Mesenchymal stem cell (in vitro differentiated cells and primary cell): ENCODE measurements at regions not wholly inside any gene's neighbourhood (a gene's known extent, or its start where the extent isn't known, plus 50 kb on each side); places are given as distances from the start of the nearest gene placed in this dataset.

Source experiments
- DNase-seq: peaks from one replicate; pipeline ENCODE4 v3.0.0-alpha.2; 2013
- H2AFZ ChIP-seq: one replicate; pipeline ENCODE4 v1.6.1; 2013; ENCODE audit warnings: low read depth, mild to moderate bottlenecking, control low read depth, inconsistent platforms, low read length, moderate library complexity
- H2AK5ac ChIP-seq: 2 replicates; pipeline ENCODE4 v1.6.1; 2013; ENCODE audit warnings: low read length, moderate library complexity, mild to moderate bottlenecking, inconsistent platforms; ENCODE audit not compliant: severe bottlenecking
- H2BK120ac ChIP-seq: one replicate; pipeline ENCODE4 v1.6.1; 2013; ENCODE audit warnings: low read depth, mild to moderate bottlenecking, inconsistent platforms, low read length, moderate library complexity
- H2BK12ac ChIP-seq, 2 experiments: one replicate each; pipeline ENCODE4 v1.6.1; 2013; ENCODE audit warnings: inconsistent platforms in 2 of 2, low read length in 2 of 2, mild to moderate bottlenecking in 2 of 2, moderate library complexity in 2 of 2, control low read depth in 1 of 2
- H2BK15ac ChIP-seq: one replicate; pipeline ENCODE4 v1.6.1; 2013; ENCODE audit warnings: mild to moderate bottlenecking, low read depth, inconsistent platforms; ENCODE audit not compliant: poor library complexity, severe bottlenecking
- H2BK5ac ChIP-seq: 2 replicates; pipeline ENCODE4 v1.6.1; 2013; ENCODE audit warnings: low read depth, mild to moderate bottlenecking, low read length, control low read depth, inconsistent platforms; ENCODE audit not compliant: poor library complexity, severe bottlenecking
- H3K14ac ChIP-seq, 2 experiments: one replicate each; pipeline ENCODE4 v1.6.1; 2013; ENCODE audit warnings: inconsistent platforms in 2 of 2, low read length in 2 of 2, control low read depth in 1 of 2, mild to moderate bottlenecking in 1 of 2, moderate library complexity in 1 of 2
- H3K18ac ChIP-seq, 2 experiments: one replicate each; pipeline ENCODE4 v1.6.1; 2013; ENCODE audit warnings: inconsistent platforms in 2 of 2, low read length in 2 of 2, control low read depth in 1 of 2, low read depth in 1 of 2, mild to moderate bottlenecking in 1 of 2
- H3K23ac ChIP-seq, 2 experiments: one replicate each; pipeline ENCODE4 v1.6.1; 2013; ENCODE audit warnings: inconsistent platforms in 2 of 2, low read length in 2 of 2, mild to moderate bottlenecking in 2 of 2, moderate library complexity in 2 of 2, control low read depth in 1 of 2
- H3K27ac ChIP-seq: 2 replicates; pipeline ENCODE4 v1.5.1; 2013; ENCODE audit warnings: mild to moderate bottlenecking, moderate library complexity, low read length, control low read depth, inconsistent platforms; ENCODE audit not compliant: poor library complexity, severe bottlenecking
- H3K27me3 ChIP-seq, 2 experiments: 2 replicates each; pipeline versions ENCODE4 v1.6.1 to v1.7.0; 2013; ENCODE audit warnings: low read length in 2 of 2, mild to moderate bottlenecking in 2 of 2, moderate library complexity in 2 of 2, control low read depth in 1 of 2, inconsistent platforms in 1 of 2; ENCODE audit not compliant: control insufficient read depth in 1 of 2, insufficient read depth in 1 of 2
- H3K36me3 ChIP-seq, 2 experiments: 2 replicates each; pipeline versions ENCODE4 v1.6.1 to v1.7.0; 2013; ENCODE audit warnings: low read length in 2 of 2, control low read depth in 1 of 2, inconsistent platforms in 1 of 2, low read depth in 1 of 2, mild to moderate bottlenecking in 1 of 2; ENCODE audit not compliant: insufficient read depth in 2 of 2, control insufficient read depth in 1 of 2
- H3K4ac ChIP-seq, 2 experiments: one replicate each; pipeline ENCODE4 v1.6.1; 2013; ENCODE audit warnings: inconsistent platforms in 2 of 2, low read length in 2 of 2, mild to moderate bottlenecking in 2 of 2, moderate library complexity in 2 of 2, control low read depth in 1 of 2, low read depth in 1 of 2
- H3K4me1 ChIP-seq: 2 replicates; pipeline ENCODE4 v1.6.1; 2013; ENCODE audit warnings: low read depth, low read length, control low read depth; ENCODE audit not compliant: control insufficient read depth, insufficient read depth
- H3K4me2 ChIP-seq: 2 replicates; pipeline ENCODE4 v1.6.1; 2013; ENCODE audit warnings: low read length, mild to moderate bottlenecking, inconsistent platforms; ENCODE audit not compliant: poor library complexity, severe bottlenecking
- H3K4me3 ChIP-seq, 2 experiments: 2 replicates each; pipeline versions ENCODE4 v1.5.1 to v1.7.0; 2013; ENCODE audit warnings: low read length in 2 of 2, mild to moderate bottlenecking in 2 of 2, control low read depth in 1 of 2, low read depth in 1 of 2; ENCODE audit not compliant: insufficient read depth in 1 of 2
- H3K79me1 ChIP-seq: replicated peaks from 2 replicates; pipeline ENCODE4 v1.6.1; 2013; ENCODE audit warnings: mild to moderate bottlenecking, control low read depth, low read length, inconsistent platforms; ENCODE audit not compliant: poor library complexity, severe bottlenecking
- H3K9ac ChIP-seq: 2 replicates; pipeline ENCODE4 v1.7.0; 2013; ENCODE audit warnings: mild to moderate bottlenecking, low read length, moderate library complexity
- H3K9me3 ChIP-seq: 2 replicates; pipeline ENCODE4 v1.7.0; 2013; ENCODE audit warnings: mild to moderate bottlenecking, low read length; ENCODE audit not compliant: control insufficient read depth
- H4K8ac ChIP-seq: one replicate; pipeline ENCODE4 v1.6.1; 2013; ENCODE audit warnings: inconsistent platforms, mild to moderate bottlenecking, low read length, moderate library complexity
- H4K91ac ChIP-seq: one replicate; pipeline ENCODE4 v1.6.1; 2013; ENCODE audit warnings: mild to moderate bottlenecking, low read length, inconsistent platforms
- WGBS: methylation state at CpG from one replicate; pipeline ENCODE4 v1.1.7; 2013; ENCODE audit warnings: mixed read lengths; 5-methylcytosine and 5-hydroxymethylcytosine counted together

- 79% methylated on average over 2 of the region's 2 CpGs for WGBS
Observed at GRCh38 chr10:37733822-37734221, 123.6 kb downstream of the ZNF248 start.

GRCh38 chr10:37732685-37733084, 124.7 kb downstream of the ZNF248 start:
- H3K27me3 ChIP-seq, result no peaks in the 10 kb centered on the region
- no peak overlapping the region for H2BK120ac ChIP-seq
- H3K9me3 ChIP-seq, result no peaks in the 10 kb centered on the region
- H2BK5ac ChIP-seq, result no peak overlapping the region
- no peak overlapping the region for H3K27ac ChIP-seq
- DNase-seq, result no peak
- no peak overlapping the region for H3K4me2 ChIP-seq
- H2AK5ac ChIP-seq, result no peak overlapping the region
- no peak overlapping the region for H4K91ac ChIP-seq
- no peaks in the 10 kb centered on the region for H3K4me1 ChIP-seq
- H3K79me1 ChIP-seq, result no peaks in the 10 kb centered on the region
- no peak overlapping the region for H2BK15ac ChIP-seq
- no peak overlapping the region for H2BK12ac ChIP-seq
- H3K14ac ChIP-seq, result no peak overlapping the region
- H3K9ac ChIP-seq, result no peak overlapping the region
- no peak overlapping the region for H3K18ac ChIP-seq
- no peak overlapping the region for H3K23ac ChIP-seq
- no peak overlapping the region for H3K4ac ChIP-seq
- no peaks in the 10 kb centered on the region for H3K36me3 ChIP-seq
- H3K4me3 ChIP-seq, result no peak overlapping the region
- H4K8ac ChIP-seq, result no peak overlapping the region
- no peak overlapping the region for H2AFZ ChIP-seq

More at GRCh38 chr10:37733822-37734221, 123.6 kb downstream of the ZNF248 start:
- DNase-seq, result no peak
- no peak overlapping the region for H3K4me2 ChIP-seq
- no peaks in the 10 kb centered on the region for H3K27me3 ChIP-seq
- no peak overlapping the region for H3K23ac ChIP-seq
- H3K14ac ChIP-seq, result no peak overlapping the region
- no peak overlapping the region for H4K91ac ChIP-seq
- H3K27ac ChIP-seq, result no peak overlapping the region
- no peak overlapping the region for H3K18ac ChIP-seq
- H4K8ac ChIP-seq, result no peak overlapping the region
- no peak overlapping the region for H2AFZ ChIP-seq
- H3K36me3 ChIP-seq, result no peaks in the 10 kb centered on the region
- H2BK120ac ChIP-seq, result no peak overlapping the region
- no peak overlapping the region for H3K4ac ChIP-seq
- no peaks in the 10 kb centered on the region for H3K4me1 ChIP-seq
- no peak overlapping the region for H2AK5ac ChIP-seq
- H3K9me3 ChIP-seq, result no peaks in the 10 kb centered on the region
- no peak overlapping the region for H2BK15ac ChIP-seq
- no peak overlapping the region for H2BK12ac ChIP-seq
- no peak overlapping the region for H3K4me3 ChIP-seq
- no peak overlapping the region for H2BK5ac ChIP-seq
- no peak overlapping the region for H3K9ac ChIP-seq
- H3K79me1 ChIP-seq, result no peaks in the 10 kb centered on the region

GRCh38 chr10:37728830-37729229, 128.6 kb downstream of the ZNF248 start:
- no peaks in the 10 kb centered on the region for H3K4me1 ChIP-seq
- no peak overlapping the region for H2BK15ac ChIP-seq
- H4K91ac ChIP-seq, result no peak overlapping the region
- no peak overlapping the region for H3K18ac ChIP-seq
- H3K27ac ChIP-seq, result no peak overlapping the region
- no peak overlapping the region for H3K4me2 ChIP-seq
- no peak overlapping the region for H2BK5ac ChIP-seq
- H3K4ac ChIP-seq, result no peak overlapping the region
- no peak overlapping the region for H3K4me3 ChIP-seq
- H2AK5ac ChIP-seq, result no peak overlapping the region
- H3K36me3 ChIP-seq, result no peaks in the 10 kb centered on the region
- H4K8ac ChIP-seq, result no peak overlapping the region
- H3K14ac ChIP-seq, result no peak overlapping the region
- no peaks in the 10 kb centered on the region for H3K27me3 ChIP-seq
- no peak overlapping the region for H2AFZ ChIP-seq
- H2BK120ac ChIP-seq, result no peak overlapping the region
- no peaks in the 10 kb centered on the region for H3K79me1 ChIP-seq
- WGBS, result 81% methylated on average over 5 of the region's 5 CpGs
- H3K23ac ChIP-seq, result no peak overlapping the region
- H2BK12ac ChIP-seq, result no peak overlapping the region
- H3K9me3 ChIP-seq, result no peaks in the 10 kb centered on the region
- no peak overlapping the region for H3K9ac ChIP-seq
- DNase-seq, result no peak

GRCh38 chr10:37727491-37728352, 129.7 kb downstream of the ZNF248 start:
- H3K4ac ChIP-seq, result no peak overlapping the region
- no peak overlapping the region for H4K8ac ChIP-seq
- no peaks in the 10 kb centered on the region for H3K9me3 ChIP-seq
- no peaks in the 10 kb centered on the region for H3K4me1 ChIP-seq
- no peaks in the 10 kb centered on the region for H3K36me3 ChIP-seq
- 74% methylated on average over 12 of the region's 12 CpGs for WGBS
- no peak for DNase-seq
- no peak overlapping the region for H3K27ac ChIP-seq
- no peak overlapping the region for H3K18ac ChIP-seq
- no peaks in the 10 kb centered on the region for H3K27me3 ChIP-seq
- no peak overlapping the region for H2BK120ac ChIP-seq
- no peak overlapping the region for H3K4me3 ChIP-seq
- H3K23ac ChIP-seq, result no peak overlapping the region
- no peak overlapping the region for H2AK5ac ChIP-seq
- no peak overlapping the region for H4K91ac ChIP-seq
- no peak overlapping the region for H2BK12ac ChIP-seq
- H2AFZ ChIP-seq, result no peak overlapping the region
- H3K9ac ChIP-seq, result no peak overlapping the region
- no peaks in the 10 kb centered on the region for H3K79me1 ChIP-seq
- no peak overlapping the region for H2BK15ac ChIP-seq
- no peak overlapping the region for H3K14ac ChIP-seq
- H2BK5ac ChIP-seq, result no peak overlapping the region
- no peak overlapping the region for H3K4me2 ChIP-seq
